ENCODE measurements at regions not wholly inside any gene's neighbourhood (a gene's known extent, or its start where the extent isn't known, plus 50 kb on each side); places are given as distances from the start of the nearest gene placed in this dataset.

DNA sequence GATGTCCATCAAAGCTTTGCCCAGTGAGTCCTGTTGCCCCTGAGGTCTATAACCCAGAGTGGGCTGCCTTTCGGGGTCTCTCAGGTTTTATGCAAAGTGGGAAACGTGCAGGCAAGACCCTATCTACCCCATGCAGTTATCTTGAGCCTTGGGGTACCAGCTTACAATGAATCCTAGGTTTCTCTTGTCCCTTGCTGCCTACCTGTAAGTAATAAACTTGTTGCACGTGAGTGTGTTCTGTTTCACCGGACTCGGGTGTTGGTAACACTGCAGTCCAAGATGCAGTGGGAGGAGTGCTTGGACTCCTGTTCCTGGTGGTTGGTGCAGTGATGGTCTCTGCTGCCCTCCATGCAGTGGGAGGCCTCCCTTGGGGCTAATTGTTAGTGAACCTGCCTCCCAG is 85.6 kb upstream of the ALDH1B1 start:
- TF ChIP-seq, protein P1, sequence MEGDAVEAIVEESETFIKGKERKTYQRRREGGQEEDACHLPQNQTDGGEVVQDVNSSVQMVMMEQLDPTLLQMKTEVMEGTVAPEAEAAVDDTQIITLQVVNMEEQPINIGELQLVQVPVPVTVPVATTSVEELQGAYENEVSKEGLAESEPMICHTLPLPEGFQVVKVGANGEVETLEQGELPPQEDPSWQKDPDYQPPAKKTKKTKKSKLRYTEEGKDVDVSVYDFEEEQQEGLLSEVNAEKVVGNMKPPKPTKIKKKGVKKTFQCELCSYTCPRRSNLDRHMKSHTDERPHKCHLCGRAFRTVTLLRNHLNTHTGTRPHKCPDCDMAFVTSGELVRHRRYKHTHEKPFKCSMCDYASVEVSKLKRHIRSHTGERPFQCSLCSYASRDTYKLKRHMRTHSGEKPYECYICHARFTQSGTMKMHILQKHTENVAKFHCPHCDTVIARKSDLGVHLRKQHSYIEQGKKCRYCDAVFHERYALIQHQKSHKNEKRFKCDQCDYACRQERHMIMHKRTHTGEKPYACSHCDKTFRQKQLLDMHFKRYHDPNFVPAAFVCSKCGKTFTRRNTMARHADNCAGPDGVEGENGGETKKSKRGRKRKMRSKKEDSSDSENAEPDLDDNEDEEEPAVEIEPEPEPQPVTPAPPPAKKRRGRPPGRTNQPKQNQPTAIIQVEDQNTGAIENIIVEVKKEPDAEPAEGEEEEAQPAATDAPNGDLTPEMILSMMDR (IDR thresholded peaks at IDR 0.05), result no peak
- TF ChIP-seq POLR2A (IDR thresholded peaks at IDR 0.05), result no peak
